Ovary (tissue), 7 donors: ENCODE measurements at regions not wholly inside any gene's neighbourhood (a gene's known extent, or its start where the extent isn't known, plus 50 kb on each side); places are given as distances from the start of the nearest gene placed in this dataset.

ENCODE experiments used
- DNase-seq, 5 donors: peaks; one replicate each; pipeline ENCODE4 v3.0.0-alpha.2; 2019 to 2020
- H3K27ac ChIP-seq, 2 donors: fragments of 200-600 bp; one replicate each; pipeline versions ENCODE4 v1.5.1 to v1.8.0; 2019 to 2022
- H3K27me3 ChIP-seq: fragments of 200-600 bp; one replicate; pipeline ENCODE4 v1.8.0; 2022
- H3K36me3 ChIP-seq: fragments of 200-600 bp; sonication (generic); one replicate; pipeline ENCODE4 v1.5.1; 2019
- H3K4me1 ChIP-seq: one replicate; pipeline ENCODE4 v1.8.1; 2013; ENCODE audit warnings: mild to moderate bottlenecking, moderate library complexity; ENCODE audit not compliant: insufficient read depth
- H3K4me3 ChIP-seq: fragments of 200-600 bp; sonication (generic); one replicate; pipeline ENCODE4 v1.5.1; 2017
- H3K9me3 ChIP-seq, 2 donors: fragments of 200-600 bp in 1 of 2; sonication (generic) in 1 of 2; one replicate each; pipeline versions ENCODE4 v1.5.1 to v1.8.1; 2013 to 2019; ENCODE audit warnings: mild to moderate bottlenecking in 1 of 2, moderate library complexity in 1 of 2
- EP300 ChIP-seq: sonication (generic); formaldehyde crosslinking; IDR thresholded peaks from one replicate; pipeline ENCODE4 v1.6.1; 2017; ENCODE audit warnings: antibody characterized with exemption
- POLR2A ChIP-seq: fragments of 450-650 bp; IDR thresholded peaks from one replicate; pipeline ENCODE4 v1.6.1; 2017; ENCODE audit warnings: antibody characterized with exemption, mild to moderate bottlenecking, moderate library complexity
- WGBS, 3 donors: extraction: QIAGEN DNeasy Blood & Tissue Kit in 1 of 3; methylation state at CpG; one replicate each; pipeline versions ENCODE4 v1.1.5 to v1.1.7; 2013 to 2017; 5-methylcytosine and 5-hydroxymethylcytosine counted together
- intact Hi-C, 4 donors: fragments of 100-400 bp; cut with DNase I; formaldehyde crosslinking; loops; one replicate each; pipeline versions ENCODE4 v1.11.0 to v1.15.1; 2022 to 2023
- TF ChIP-seq, protein P1 (sequence below), 3 donors: fragments of 450-650 bp in 2 of 3; fragments of 200-600 bp in 1 of 3; IDR thresholded peaks; one replicate each; pipeline versions ENCODE4 v1.5.1 to v1.8.0; 2016 to 2022; ENCODE audit warnings: antibody characterized with exemption in 3 of 3, mild to moderate bottlenecking in 1 of 3
- donor health status: DM: no; HTN: no; CAD: no; lungs with moderate emphysema.
- donor health status: DM: no; HTN: no; CAD: no.
- donor health status: Bipolar disorder and iron deficiency.
- donor health status: DM: no; HTN: no; CAD: no.
- donor health status: DM: yes; HTN: yes; CAD: no.

DNA sequence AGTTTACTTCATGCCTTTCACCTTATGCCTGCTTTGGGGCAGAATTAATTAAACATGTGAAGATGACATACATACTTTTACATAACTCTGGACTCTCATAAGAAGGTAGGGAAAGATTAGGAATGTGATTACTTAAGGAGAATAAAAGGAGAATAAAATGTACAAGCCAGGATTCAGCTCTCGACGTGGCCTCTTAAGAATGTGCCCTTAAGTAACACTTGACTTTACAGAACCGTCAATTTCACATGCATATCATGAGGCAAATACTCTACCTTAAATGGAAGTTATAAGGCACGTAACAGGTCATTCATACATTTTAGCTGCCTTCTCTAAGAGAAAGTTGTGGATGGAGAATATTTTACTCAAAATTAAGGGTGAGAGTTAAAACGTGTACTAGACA is 263.7 kb upstream of the LMCD1 start:
- intact Hi-C loops = no loop called here
- no peak for DNase-seq
- Histone ChIP-seq H3K36me3 (no peaks in the 10 kb centered on the region), H3K27ac (no peak overlapping the region), H3K4me3 (no peak overlapping the region), H3K9me3 (no peaks in the 10 kb centered on the region), H3K4me1 (no peaks in the 10 kb centered on the region), H3K27me3 (no peaks in the 10 kb centered on the region)
- TF ChIP-seq POLR2A (no peak), EP300 (no peak)
- TF ChIP-seq, protein P1, sequence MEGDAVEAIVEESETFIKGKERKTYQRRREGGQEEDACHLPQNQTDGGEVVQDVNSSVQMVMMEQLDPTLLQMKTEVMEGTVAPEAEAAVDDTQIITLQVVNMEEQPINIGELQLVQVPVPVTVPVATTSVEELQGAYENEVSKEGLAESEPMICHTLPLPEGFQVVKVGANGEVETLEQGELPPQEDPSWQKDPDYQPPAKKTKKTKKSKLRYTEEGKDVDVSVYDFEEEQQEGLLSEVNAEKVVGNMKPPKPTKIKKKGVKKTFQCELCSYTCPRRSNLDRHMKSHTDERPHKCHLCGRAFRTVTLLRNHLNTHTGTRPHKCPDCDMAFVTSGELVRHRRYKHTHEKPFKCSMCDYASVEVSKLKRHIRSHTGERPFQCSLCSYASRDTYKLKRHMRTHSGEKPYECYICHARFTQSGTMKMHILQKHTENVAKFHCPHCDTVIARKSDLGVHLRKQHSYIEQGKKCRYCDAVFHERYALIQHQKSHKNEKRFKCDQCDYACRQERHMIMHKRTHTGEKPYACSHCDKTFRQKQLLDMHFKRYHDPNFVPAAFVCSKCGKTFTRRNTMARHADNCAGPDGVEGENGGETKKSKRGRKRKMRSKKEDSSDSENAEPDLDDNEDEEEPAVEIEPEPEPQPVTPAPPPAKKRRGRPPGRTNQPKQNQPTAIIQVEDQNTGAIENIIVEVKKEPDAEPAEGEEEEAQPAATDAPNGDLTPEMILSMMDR (IDR thresholded peaks at IDR 0.05) = no peak
- 17 to 24% (median 23%) methylated on average over 5 of the region's 5 CpGs for WGBS, 3 donors

DNA sequence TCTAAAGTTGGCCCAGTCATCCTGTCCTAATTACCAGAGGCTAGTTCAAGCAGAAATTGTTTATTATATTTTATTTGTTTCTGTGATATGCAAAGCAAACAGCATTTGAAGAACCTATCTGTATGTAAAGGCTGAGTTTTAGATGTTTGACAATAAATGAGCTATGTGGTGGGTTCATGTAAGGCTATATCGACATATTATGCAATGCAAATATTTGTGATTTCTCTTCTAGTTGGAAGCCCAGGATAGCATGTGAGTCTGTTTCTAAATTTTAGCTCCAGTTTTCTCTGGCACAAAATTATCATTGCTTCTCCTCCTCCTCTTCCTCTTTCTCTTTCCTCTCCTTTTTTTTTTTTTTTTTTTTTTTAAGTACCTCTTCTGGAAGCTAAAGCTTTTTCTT is 263.2 kb upstream of the LMCD1 start:
- no peaks in the 10 kb centered on the region for H3K4me1 ChIP-seq
- DNase-seq = no peak
- WGBS, 3 donors = 6 to 19% (median 8%) methylated on average over 1 of the region's 1 CpG
- no peak overlapping the region for H3K4me3 ChIP-seq
- no peak overlapping the region for H3K27ac ChIP-seq
- H3K27me3 ChIP-seq = no peaks in the 10 kb centered on the region
- TF ChIP-seq POLR2A (no peak), EP300 (no peak)
- TF ChIP-seq, protein P1 (IDR thresholded peaks at IDR 0.05) = no peak
- H3K36me3 ChIP-seq = no peaks in the 10 kb centered on the region
- intact Hi-C loops = no loop called here
- H3K9me3 ChIP-seq = no peaks in the 10 kb centered on the region

DNA sequence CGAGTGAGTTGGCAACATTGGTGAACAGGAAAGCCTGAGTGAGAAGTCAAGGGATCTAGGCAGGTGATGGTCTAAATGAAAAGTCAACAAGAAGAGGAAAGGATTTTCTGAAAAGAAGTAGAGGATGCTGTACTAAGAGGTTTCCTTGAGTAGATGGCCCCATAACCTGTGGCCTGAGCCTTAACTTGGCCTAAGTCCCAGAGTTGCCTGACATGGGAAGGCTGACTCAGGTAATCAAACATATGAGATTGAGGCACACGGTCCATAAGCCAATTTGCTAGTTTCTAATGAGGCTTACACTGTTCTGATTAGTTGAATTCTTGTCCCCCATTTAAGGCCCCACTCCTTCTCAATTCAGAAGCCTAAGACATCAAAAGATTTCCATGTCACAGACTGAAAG is 262.5 kb upstream of the LMCD1 start:
- Histone ChIP-seq H3K36me3 (no peaks in the 10 kb centered on the region), H3K4me1 (no peaks in the 10 kb centered on the region), H3K27ac (no peak overlapping the region), H3K27me3 (no peaks in the 10 kb centered on the region), H3K4me3 (no peak overlapping the region), H3K9me3 (no peaks in the 10 kb centered on the region)
- no peak for TF ChIP-seq EP300
- TF ChIP-seq, protein P1 (IDR thresholded peaks at IDR 0.05) = no peak
- no peak for TF ChIP-seq POLR2A
- intact Hi-C loops = no loop called here
- 86 to 92% (median 89%) methylated on average over 2 of the region's 2 CpGs for WGBS, 3 donors
- DNase-seq = no peak

DNA sequence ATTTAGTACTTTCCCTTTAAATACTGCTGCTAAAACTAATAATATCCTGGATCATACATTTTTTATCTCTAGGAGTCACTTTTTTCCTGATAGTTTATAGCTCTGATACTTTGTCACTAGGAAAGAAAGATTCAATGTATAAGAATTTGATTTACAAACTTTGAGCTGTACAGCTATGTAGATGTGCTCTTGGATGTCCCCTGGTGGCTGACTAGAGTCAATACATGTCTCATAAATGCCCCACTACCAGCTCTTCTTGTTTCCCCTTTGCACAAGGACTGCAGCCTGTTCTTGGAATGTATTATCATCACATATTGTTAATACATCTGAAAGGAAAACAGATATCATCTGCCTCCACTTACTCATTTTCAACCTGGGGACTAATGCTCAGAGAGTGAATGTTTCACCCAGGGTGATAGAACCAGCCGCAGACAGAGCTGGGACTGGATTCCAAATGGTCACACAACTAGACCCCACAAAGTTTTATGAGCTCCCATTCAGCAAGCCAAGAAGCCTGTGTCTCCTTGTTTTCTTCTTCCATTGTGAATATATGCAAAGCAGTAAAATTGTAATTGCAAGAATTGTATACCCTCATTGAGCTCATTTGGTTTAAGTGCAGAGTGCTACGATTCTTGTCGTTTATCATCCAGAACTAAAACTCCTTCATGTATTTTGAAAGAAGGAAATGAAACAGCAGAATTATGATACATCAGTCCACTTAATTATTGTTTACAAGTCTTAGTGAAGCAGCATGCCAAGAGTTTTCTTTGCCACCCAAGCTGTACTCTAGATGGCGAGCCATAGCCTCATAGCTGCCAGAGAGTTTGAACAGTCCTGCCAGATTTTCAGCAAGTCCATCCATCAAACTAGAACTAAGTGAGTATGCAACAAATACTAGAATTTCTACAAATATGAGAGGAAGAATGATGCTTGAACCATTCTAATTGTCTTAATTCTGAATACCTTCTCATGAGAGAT is 261.6 kb upstream of the LMCD1 start:
- H3K27me3 ChIP-seq = no peaks in the 10 kb centered on the region
- H3K27ac ChIP-seq = no peak overlapping the region
- intact Hi-C loops = no loop called here
- WGBS, 3 donors = 53 to 57% (median 54%) methylated on average over 4 of the region's 4 CpGs
- H3K4me3 ChIP-seq = no peak overlapping the region
- no peaks in the 10 kb centered on the region for H3K36me3 ChIP-seq
- TF ChIP-seq POLR2A (no peak), EP300 (no peak)
- TF ChIP-seq, protein P1 (IDR thresholded peaks at IDR 0.05) = no peak
- no peak for DNase-seq
- H3K9me3 ChIP-seq = no peaks in the 10 kb centered on the region
- no peaks in the 10 kb centered on the region for H3K4me1 ChIP-seq
